Mammary epithelial cell (primary cell): ENCODE measurements at regions not wholly inside any gene's neighbourhood (a gene's known extent, or its start where the extent isn't known, plus 50 kb on each side); places are given as distances from the start of the nearest gene placed in this dataset.

Experiments
- EZH2 ChIP-seq: IDR thresholded peaks from 2 replicates; pipeline ENCODE4 v1.6.1; 2012; ENCODE audit warnings: low read length, inconsistent platforms, borderline replicate concordance
- TF ChIP-seq, protein P1 (sequence below), 2 donors: IDR thresholded peaks in 1 of 2; conservative IDR thresholded peaks in 1 of 2; 2 replicates each; pipeline ENCODE4 v1.5.1; 2011 to 2012; ENCODE audit warnings: inconsistent platforms in 2 of 2, low read length in 2 of 2, mild to moderate bottlenecking in 2 of 2, control low read depth in 1 of 2, low read depth in 1 of 2; ENCODE audit not compliant: insufficient read depth in 1 of 2; ENCODE audit errors: extremely low read depth in 1 of 2

DNA sequence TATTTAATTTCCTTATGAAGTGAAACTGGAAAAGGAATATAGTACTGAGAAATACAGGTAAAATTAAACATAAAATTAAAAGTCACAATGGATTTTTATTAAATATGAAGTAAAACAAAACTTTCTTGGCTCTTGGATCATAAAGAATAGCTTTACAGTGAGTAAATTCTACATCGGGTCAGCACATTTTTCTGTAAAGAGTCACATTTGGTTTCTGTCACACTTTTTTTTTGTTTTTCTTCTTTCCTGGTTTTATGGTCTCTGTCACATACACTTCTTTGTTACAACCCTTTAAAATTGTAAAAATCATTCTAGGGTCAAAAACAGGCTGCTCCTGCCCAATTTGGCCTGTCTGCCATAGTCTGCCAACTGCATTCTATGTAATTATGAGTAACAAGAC, 254.4 kb upstream of the POU3F2 start:
- TF ChIP-seq, protein P1, sequence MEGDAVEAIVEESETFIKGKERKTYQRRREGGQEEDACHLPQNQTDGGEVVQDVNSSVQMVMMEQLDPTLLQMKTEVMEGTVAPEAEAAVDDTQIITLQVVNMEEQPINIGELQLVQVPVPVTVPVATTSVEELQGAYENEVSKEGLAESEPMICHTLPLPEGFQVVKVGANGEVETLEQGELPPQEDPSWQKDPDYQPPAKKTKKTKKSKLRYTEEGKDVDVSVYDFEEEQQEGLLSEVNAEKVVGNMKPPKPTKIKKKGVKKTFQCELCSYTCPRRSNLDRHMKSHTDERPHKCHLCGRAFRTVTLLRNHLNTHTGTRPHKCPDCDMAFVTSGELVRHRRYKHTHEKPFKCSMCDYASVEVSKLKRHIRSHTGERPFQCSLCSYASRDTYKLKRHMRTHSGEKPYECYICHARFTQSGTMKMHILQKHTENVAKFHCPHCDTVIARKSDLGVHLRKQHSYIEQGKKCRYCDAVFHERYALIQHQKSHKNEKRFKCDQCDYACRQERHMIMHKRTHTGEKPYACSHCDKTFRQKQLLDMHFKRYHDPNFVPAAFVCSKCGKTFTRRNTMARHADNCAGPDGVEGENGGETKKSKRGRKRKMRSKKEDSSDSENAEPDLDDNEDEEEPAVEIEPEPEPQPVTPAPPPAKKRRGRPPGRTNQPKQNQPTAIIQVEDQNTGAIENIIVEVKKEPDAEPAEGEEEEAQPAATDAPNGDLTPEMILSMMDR (conservative IDR thresholded peaks at IDR 0.05 in 1 of 2, IDR thresholded peaks at IDR 0.05 in 1 of 2; ENCODE audit: extremely low read depth in 1 of 2, insufficient read depth in 1 of 2, low read depth in 1 of 2, low read length in 2 of 2), result no peak
- TF ChIP-seq EZH2, result no peak
